ENCODE measurements at regions not wholly inside any gene's neighbourhood (a gene's known extent, or its start where the extent isn't known, plus 50 kb on each side); places are given as distances from the start of the nearest gene placed in this dataset.
"Not testable (repeated sequence)": the region's sequence is repeated elsewhere in the genome, so short reads cannot be mapped to it uniquely, and the experiment has no call there.

DNA sequence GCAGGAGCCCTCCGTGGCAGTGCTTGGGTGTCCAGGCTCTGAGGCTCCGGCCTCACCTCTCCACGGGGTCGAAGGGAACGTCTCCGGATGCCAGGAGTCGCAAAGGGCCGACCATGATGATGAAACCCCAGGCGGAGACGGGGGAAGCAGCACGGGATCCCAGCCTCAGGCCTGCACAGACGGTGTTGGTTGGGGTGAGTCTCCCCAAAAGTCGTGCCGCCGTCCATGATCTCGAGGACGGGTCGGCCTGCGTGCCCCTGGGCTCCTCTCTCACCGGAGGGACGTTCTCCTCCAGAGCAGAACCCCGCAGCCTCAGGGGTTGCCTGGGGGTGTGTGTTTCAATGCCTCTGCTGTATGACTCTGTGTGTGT, 100.6 kb upstream of the FOXD4L5 start:
- H3K27ac ChIP-seq; H3K4me1 ChIP-seq; H3K4me3 ChIP-seq; DNase-seq; H3K27me3 ChIP-seq; H3K36me3 ChIP-seq; intact Hi-C loops (cut with DNase I): not testable (repeated sequence)
- WGBS, 2 donors = 74 to 81% methylated on average over 17 to 19 of the region's 22 CpGs
- peaks cover 0 to 13% (median 9%) of the 10 kb centered on the region in 3 donors for H3K9me3 ChIP-seq

DNA sequence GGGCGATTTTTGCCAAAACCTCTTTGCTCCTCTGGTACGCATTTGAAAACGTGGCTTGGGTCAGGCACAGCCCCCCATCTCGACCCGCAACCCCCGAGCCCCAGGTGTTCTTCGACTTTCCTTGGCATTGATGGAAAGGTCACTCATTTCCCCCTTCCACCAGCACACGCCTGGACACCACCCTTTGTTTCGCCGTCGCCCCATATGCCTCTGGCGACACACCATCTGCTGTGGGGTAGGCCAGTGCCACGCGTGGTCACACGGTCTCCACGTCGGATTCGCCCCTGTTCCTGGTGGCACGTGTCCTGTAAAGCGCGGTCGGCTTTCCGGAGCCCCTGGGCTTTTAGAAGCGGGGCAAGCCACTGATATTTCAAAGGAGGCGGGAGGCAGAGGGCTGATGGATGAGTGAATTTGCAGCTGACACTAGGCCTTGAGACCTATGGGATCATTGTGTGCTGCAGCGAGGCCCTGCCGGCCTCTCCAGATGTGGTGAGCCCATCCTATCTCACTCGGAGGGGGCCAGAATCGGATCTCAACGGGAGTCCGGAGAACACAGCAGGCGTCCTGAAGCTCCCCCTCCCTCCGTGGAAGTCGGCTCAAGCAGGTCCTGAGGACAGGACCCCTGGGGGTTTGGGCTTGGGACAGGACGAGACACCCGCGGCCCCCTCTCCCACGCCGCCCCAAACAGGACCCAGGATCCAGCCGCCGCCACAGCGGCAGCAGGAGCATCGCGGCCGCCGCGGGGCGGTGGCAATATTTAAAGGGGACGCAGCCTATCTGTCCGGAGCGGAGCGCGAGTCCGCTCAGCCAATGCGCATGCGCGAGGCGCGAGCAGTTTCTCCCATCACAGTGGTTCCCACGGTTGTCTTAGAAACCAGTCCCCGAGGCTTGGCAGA, 100.0 kb upstream of the FOXD4L5 start:
- H3K27ac ChIP-seq; H3K27me3 ChIP-seq; H3K36me3 ChIP-seq; DNase-seq; H3K4me3 ChIP-seq; intact Hi-C loops (cut with DNase I); H3K4me1 ChIP-seq: not testable (repeated sequence)
- 60 to 71% methylated on average over 15 to 17 of the region's 61 CpGs for WGBS, 2 donors
- peaks cover 0 to 13% (median 9%) of the 10 kb centered on the region in 3 donors for H3K9me3 ChIP-seq

DNA sequence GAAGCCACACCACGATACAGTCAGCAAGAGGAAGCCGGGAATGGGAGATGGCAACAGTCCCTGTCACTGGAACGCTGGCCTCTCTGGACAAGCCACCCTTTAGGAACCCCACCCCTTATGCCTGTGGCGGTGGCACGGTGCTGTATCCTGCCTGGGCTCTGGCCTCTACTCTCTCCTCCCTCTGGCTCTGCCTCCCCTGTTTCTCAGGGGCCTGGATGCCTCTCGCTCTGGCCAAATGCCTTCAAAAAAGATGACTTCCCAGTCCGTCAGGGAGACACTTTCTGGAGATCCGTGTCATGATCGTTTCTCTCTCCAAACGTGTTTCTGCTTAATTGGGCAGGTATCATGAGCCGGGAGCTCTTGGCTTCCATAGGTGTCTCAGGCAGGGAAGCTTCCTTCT, 99.1 kb upstream of the FOXD4L5 start:
- H3K27ac ChIP-seq; H3K27me3 ChIP-seq; H3K36me3 ChIP-seq; H3K4me1 ChIP-seq; DNase-seq; H3K4me3 ChIP-seq; intact Hi-C loops (cut with DNase I): not testable (repeated sequence)
- 78 to 80% methylated on average over 7 to 9 of the region's 11 CpGs for WGBS, 2 donors
- H3K9me3 ChIP-seq = peaks cover 0 to 13% (median 9%) of the 10 kb centered on the region in 3 donors

DNA sequence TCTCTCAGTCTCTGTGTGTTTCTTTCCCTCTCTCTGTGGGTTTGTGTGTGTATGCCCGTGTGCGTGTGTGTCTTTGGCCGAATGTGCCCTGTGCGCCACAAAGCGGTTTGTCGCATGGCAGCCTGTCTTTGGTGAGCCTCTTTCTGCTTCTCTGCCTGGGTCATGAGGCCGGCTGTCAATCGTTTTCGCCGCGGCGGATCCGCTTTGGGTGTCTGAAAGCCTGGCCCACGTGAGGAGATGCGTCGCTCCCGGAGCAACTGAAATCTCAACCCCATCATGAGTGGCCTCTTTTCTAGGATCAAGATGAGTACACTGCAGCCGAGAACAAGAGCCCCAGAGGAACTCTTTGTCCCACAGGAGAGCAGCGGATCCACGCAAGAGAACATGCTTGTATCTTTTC, 98.6 kb upstream of the FOXD4L5 start:
- peaks cover 0 to 13% (median 9%) of the 10 kb centered on the region in 3 donors for H3K9me3 ChIP-seq
- DNase-seq; H3K27me3 ChIP-seq; H3K27ac ChIP-seq; H3K4me1 ChIP-seq; intact Hi-C loops (cut with DNase I); H3K36me3 ChIP-seq; H3K4me3 ChIP-seq: not testable (repeated sequence)
- WGBS, 2 donors = 66 to 80% methylated on average over 3 to 12 of the region's 20 CpGs

DNA sequence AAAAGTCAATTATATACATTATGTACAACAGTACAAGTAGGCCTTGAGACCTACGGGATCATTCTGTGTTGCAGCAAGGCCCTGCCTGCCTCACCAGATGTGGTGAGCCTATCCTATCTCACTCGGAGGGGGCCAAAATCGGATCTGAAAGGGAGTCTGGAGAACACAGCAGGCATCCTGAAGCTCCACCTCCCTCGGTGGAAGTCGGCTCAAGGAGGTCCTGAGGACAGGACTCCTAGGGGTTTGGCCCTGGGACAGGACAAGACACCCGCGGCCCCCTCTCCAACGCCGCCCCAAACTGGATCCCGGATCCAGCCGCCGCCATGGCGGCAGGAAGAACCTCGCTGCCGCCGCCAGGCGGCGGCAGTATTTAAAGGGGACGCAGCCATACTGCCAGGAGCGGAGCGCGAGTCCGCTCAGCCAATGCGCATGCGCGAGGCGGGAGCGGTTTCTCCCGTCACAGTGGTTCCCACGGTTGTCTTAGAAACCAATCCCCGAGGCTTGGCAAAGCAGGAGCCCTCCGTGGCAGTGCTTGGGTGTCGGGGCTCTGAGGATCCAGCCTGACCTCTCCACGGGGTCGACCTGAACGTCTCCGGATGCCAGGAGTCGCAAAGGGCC, 97.8 kb upstream of the FOXD4L5 start:
- intact Hi-C loops (cut with DNase I); H3K27me3 ChIP-seq; H3K4me1 ChIP-seq; DNase-seq; H3K4me3 ChIP-seq; H3K36me3 ChIP-seq; H3K27ac ChIP-seq: not testable (repeated sequence)
- peaks cover 0 to 13% (median 9%) of the 10 kb centered on the region in 3 donors for H3K9me3 ChIP-seq
- 76% methylated on average over 2 of the region's 38 CpGs; no CpG with 5 or more reads in 1 of the 2 donors for WGBS, 2 donors

Data from esophagus squamous epithelium (tissue), 5 donors.